ENCODE measurements at regions not wholly inside any gene's neighbourhood (a gene's known extent, or its start where the extent isn't known, plus 50 kb on each side); places are given as distances from the start of the nearest gene placed in this dataset.
A peak's percentile ranks its signal among the peaks of the same experiment; 100 is the strongest.

- DNase-seq (ENCODE audit: low read depth), result peak; percentile 51
- no peak overlapping the region for H3K4me3 ChIP-seq (replicated peaks; ENCODE audit: low read depth, low read length)
- no peak for TF ChIP-seq CTCF (IDR thresholded peaks at IDR 0.05; ENCODE audit: low read length, missing control alignments)
These were observed 213.8 kb downstream of the IBTK start for GRCh38 chr6:82033631-82034211.

DNA sequence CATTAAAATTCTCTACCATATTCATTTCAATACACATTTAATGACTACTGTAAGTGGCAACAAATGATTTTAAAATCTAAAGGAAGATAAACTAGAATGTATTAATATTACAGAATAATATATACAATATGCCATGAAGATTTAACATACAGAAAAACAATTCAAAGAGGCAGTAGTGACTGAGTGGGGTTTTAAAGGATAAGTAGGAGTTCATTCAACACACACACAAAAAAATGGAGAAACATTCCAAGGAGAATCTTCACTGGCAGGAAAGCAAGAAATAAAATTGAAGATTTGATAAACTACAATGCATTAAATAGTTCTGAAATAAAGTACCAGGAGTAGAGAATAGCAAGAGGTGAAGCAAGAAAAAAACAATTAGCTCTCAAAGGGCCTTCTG is 215.1 kb downstream of the IBTK start:
- no peak for DNase-seq (ENCODE audit: low read depth)
- no peak overlapping the region for H3K4me3 ChIP-seq (replicated peaks; ENCODE audit: low read depth, low read length)
- no peak for TF ChIP-seq CTCF (IDR thresholded peaks at IDR 0.05; ENCODE audit: low read length, missing control alignments)

GRCh38 chr6:82030761-82031503 is 216.6 kb downstream of the IBTK start:
- H3K4me3 ChIP-seq (replicated peaks; ENCODE audit: low read depth, low read length), result no peak overlapping the region
- DNase-seq (ENCODE audit: low read depth), result no peak
- no peak for TF ChIP-seq CTCF (IDR thresholded peaks at IDR 0.05; ENCODE audit: low read length, missing control alignments)

- no peak for TF ChIP-seq CTCF (IDR thresholded peaks at IDR 0.05; ENCODE audit: low read length, missing control alignments)
- no peak overlapping the region for H3K4me3 ChIP-seq (replicated peaks; ENCODE audit: low read depth, low read length)
- no peak for DNase-seq (ENCODE audit: low read depth)
These were observed 217.2 kb downstream of the IBTK start for GRCh38 chr6:82030301-82030700.

DNA sequence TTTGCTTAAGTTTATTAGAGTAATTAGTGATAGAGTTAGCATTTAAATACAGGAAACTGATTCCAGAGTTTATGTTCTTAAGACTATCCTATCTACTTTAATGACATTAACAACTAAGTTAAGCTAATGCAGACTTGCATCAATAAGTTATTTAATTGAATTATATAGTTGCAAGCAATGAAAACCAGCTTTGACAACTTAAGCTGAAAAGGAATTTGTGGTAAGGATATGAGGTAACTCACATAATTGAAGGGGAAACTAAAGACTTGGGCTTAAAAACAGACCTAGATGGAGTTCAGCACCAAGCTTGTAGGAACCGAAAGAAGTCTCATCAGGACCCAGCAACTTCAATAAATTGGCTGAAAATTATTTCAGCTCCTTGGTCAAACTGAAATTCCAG is 222.3 kb downstream of the IBTK start:
- no peak for DNase-seq (ENCODE audit: low read depth)
- no peak for TF ChIP-seq CTCF (IDR thresholded peaks at IDR 0.05; ENCODE audit: low read length, missing control alignments)
- no peak overlapping the region for H3K4me3 ChIP-seq (replicated peaks; ENCODE audit: low read depth, low read length)

GRCh38 chr6:82022614-82023129 is 224.9 kb downstream of the IBTK start:
- TF ChIP-seq CTCF (IDR thresholded peaks at IDR 0.05; ENCODE audit: low read length, missing control alignments), result no peak
- peak; percentile 77 for DNase-seq (ENCODE audit: low read depth)
- H3K4me3 ChIP-seq (replicated peaks; ENCODE audit: low read depth, low read length), result no peak overlapping the region
